Heart left ventricle (tissue), 13 donors: ENCODE measurements at regions not wholly inside any gene's neighbourhood (a gene's known extent, or its start where the extent isn't known, plus 50 kb on each side); places are given as distances from the start of the nearest gene placed in this dataset.

Experiments
- CTCF ChIP-seq, 12 donors: fragments of 200-600 bp; sonication (generic) in 4 of 12; IDR thresholded peaks; one replicate each; pipeline versions ENCODE4 v1.5.0 to v1.8.0; 2018 to 2022; ENCODE audit warnings: antibody characterized with exemption in 12 of 12, mild to moderate bottlenecking in 5 of 12
- POLR2A ChIP-seq, 2 donors: fragments of 450-650 bp; IDR thresholded peaks; one replicate each; pipeline ENCODE4 v1.6.1; 2017; ENCODE audit warnings: antibody characterized with exemption in 2 of 2, mild to moderate bottlenecking in 2 of 2, moderate library complexity in 2 of 2
- donor health status: ischemic (EF 13 %, LVEDD 7.1; RV severe dilation, severe dysfunction).
- donor health status: DM: no; HTN: yes; CAD: no.
- donor health status: DM: no; HTN: no; CAD: no.
- donor health status: ischemic (EF 25% LVEDD 6.9; RV normal size, moderate dysfunction).
- donor health status: ischemic (EF 25% LVEDD 5.7; RV mildly dilated, moderate dysfunction).
- donor health status: ischemic (EF 35%, LVEDD 5.7; RV mildly dilated, moderate dysfunction).
- donor health status: nonischemic (EF 11% LVEDD 7.7; RV severe dilation, severe dysfunction).
- donor health status: DM: yes; HTN: yes; CAD: no.
- donor health status: PGD.
- donor health status: ischemic (EF 29% LVEDD 5.4; RV normal size, mild dysfunction).
- donor health status: nonischemic (EF 23%, LVEDD 6.1; RV moderate dilation, normal function).

GRCh38 chr13:99620806-99621205 lies 119.5 kb downstream of the TM9SF2 start:
- TF ChIP-seq POLR2A (IDR thresholded peaks at IDR 0.05), result no peak
- TF ChIP-seq CTCF (IDR thresholded peaks at IDR 0.05), result no peak
